ENCODE measurements at regions not wholly inside any gene's neighbourhood (a gene's known extent, or its start where the extent isn't known, plus 50 kb on each side); places are given as distances from the start of the nearest gene placed in this dataset.

GRCh38 chr16:76106647-76107046 lies 170.6 kb upstream of the CNTNAP4 start:
- TF ChIP-seq CTCF (IDR thresholded peaks at IDR 0.05) = no peak
- no peak for TF ChIP-seq POLR2A (IDR thresholded peaks at IDR 0.05)
